H1 (cell line): ENCODE measurements at regions not wholly inside any gene's neighbourhood (a gene's known extent, or its start where the extent isn't known, plus 50 kb on each side); places are given as distances from the start of the nearest gene placed in this dataset.

Experiments
- CTCF ChIA-PET: fragments of 300-600 bp; sonication (Branson Sonifier 250); formaldehyde crosslinking; loops from one replicate; lab custom pipeline; 2021; ENCODE audit not compliant: partially characterized antibody; lab: Charles Lee
- POLR2A ChIA-PET: fragments of 300-600 bp; sonication (Branson Sonifier 250); formaldehyde crosslinking; loops from one replicate; lab custom pipeline; 2021; ENCODE audit warnings: inconsistent platforms; ENCODE audit not compliant: partially characterized antibody; lab: Charles Lee
- DNase-seq, 2 experiments: peaks; one replicate each; pipeline versions ENCODE4 v3.0.0 to v3.0.0-alpha.2; 2010 to 2022; ENCODE audit warnings: low spot score in 2 of 2, low read depth in 1 of 2, mixed read lengths in 1 of 2
- FAIRE-seq: peaks from 2 replicates; lab custom pipeline; 2011; peaks lifted over from hg19 to GRCh38; lab: Jason Lieb, UNC
- H2AFZ ChIP-seq: 2 replicates; pipeline ENCODE4 v1.8.1; 2012; ENCODE audit warnings: low read length, inconsistent platforms
- H2AK5ac ChIP-seq: 2 replicates; pipeline ENCODE4 v1.6.1; 2013; ENCODE audit warnings: low read depth, low read length
- H2BK120ac ChIP-seq: replicated peaks from 2 replicates; pipeline ENCODE3; 2013; ENCODE audit warnings: low read depth, low read length, inconsistent platforms
- H2BK12ac ChIP-seq: 2 replicates; pipeline ENCODE4 v1.6.1; 2013; ENCODE audit warnings: low read depth, low read length
- H2BK15ac ChIP-seq: 2 replicates; pipeline ENCODE4 v1.6.1; 2013; ENCODE audit warnings: low read length
- H2BK20ac ChIP-seq: 2 replicates; pipeline ENCODE4 v1.6.1; 2013; ENCODE audit warnings: low read length
- H2BK5ac ChIP-seq: 2 replicates; pipeline ENCODE4 v1.6.1; 2013; ENCODE audit warnings: low read depth, low read length
- H3K14ac ChIP-seq: 2 replicates; pipeline ENCODE4 v1.6.1; 2013; ENCODE audit warnings: inconsistent platforms; ENCODE audit not compliant: insufficient read length
- H3K18ac ChIP-seq: 2 replicates; pipeline ENCODE4 v1.6.1; 2013; ENCODE audit warnings: low read length; ENCODE audit errors: extremely low read depth
- H3K23ac ChIP-seq: 2 replicates; pipeline ENCODE4 v1.6.1; 2013; ENCODE audit warnings: inconsistent platforms; ENCODE audit not compliant: insufficient read length
- H3K23me2 ChIP-seq: 2 replicates; pipeline ENCODE4 v1.6.1; 2013; ENCODE audit warnings: low read depth, low read length
- H3K27ac ChIP-seq: 2 replicates; pipeline ENCODE4 v1.6.1; 2011; ENCODE audit warnings: low read depth, low read length, inconsistent platforms
- H3K27me3 ChIP-seq, 4 experiments: replicated peaks in 1 of 4; 1 replicate in 1 of 4; 2 replicates in 3 of 4; pipeline versions ENCODE4 v1.6.1 to v1.8.1; 2011 to 2013; ENCODE audit warnings: low read length in 3 of 4, mild to moderate bottlenecking in 3 of 4, inconsistent platforms in 2 of 4, mixed read lengths in 2 of 4, moderate library complexity in 1 of 4; ENCODE audit not compliant: control insufficient read depth in 3 of 4, insufficient read depth in 3 of 4; ENCODE audit errors: extremely low read depth in 1 of 4
- H3K36me3 ChIP-seq, 4 experiments: 2 replicates each; pipeline versions ENCODE4 v1.6.1 to v1.8.1; 2011 to 2013; ENCODE audit warnings: mild to moderate bottlenecking in 4 of 4, low read length in 3 of 4, moderate library complexity in 2 of 4, control low read depth in 1 of 4, inconsistent platforms in 1 of 4; ENCODE audit not compliant: insufficient read depth in 4 of 4, control insufficient read depth in 2 of 4
- H3K4ac ChIP-seq: replicated peaks from 2 replicates; pipeline ENCODE3; 2013; ENCODE audit warnings: low read length, low read depth, mixed read lengths, inconsistent platforms; ENCODE audit not compliant: insufficient read length
- H3K4me1 ChIP-seq, 4 experiments: replicated peaks in 1 of 4; 1 replicate in 1 of 4; 2 replicates in 3 of 4; pipeline versions ENCODE4 v1.6.1 to v1.8.1; 2011 to 2013; ENCODE audit warnings: low read length in 3 of 4, inconsistent platforms in 2 of 4, mixed read lengths in 1 of 4; ENCODE audit not compliant: insufficient read depth in 4 of 4, control insufficient read depth in 3 of 4
- H3K4me2 ChIP-seq, 2 experiments: 2 replicates each; pipeline versions ENCODE4 v1.6.1 to v1.8.1; 2011 to 2013; ENCODE audit warnings: low read depth in 2 of 2, low read length in 2 of 2, control low read depth in 1 of 2, inconsistent platforms in 1 of 2, mild to moderate bottlenecking in 1 of 2; ENCODE audit not compliant: insufficient read depth in 1 of 2
- H3K4me3 ChIP-seq, 4 experiments: fragments of 200-600, 300-600 bp in 1 of 4; sonication (generic), shearing (Covaris generic), sonication (Bioruptor Twin) in 1 of 4; 2 replicates each; pipeline versions ENCODE4 v1.5.1 to v1.8.1; 2011 to 2016; ENCODE audit warnings: low read length in 4 of 4, low read depth in 3 of 4, control low read depth in 2 of 4, inconsistent platforms in 2 of 4, mild to moderate bottlenecking in 2 of 4, mixed read lengths in 1 of 4, moderate library complexity in 1 of 4; ENCODE audit not compliant: insufficient read depth in 2 of 4; ENCODE audit errors: extremely low read depth in 1 of 4
- H3K56ac ChIP-seq: replicated peaks from 2 replicates; pipeline ENCODE3; 2013; ENCODE audit warnings: low read depth, mild to moderate bottlenecking, mixed read lengths, low read length, inconsistent platforms; ENCODE audit not compliant: insufficient read length
- H3K79me1 ChIP-seq: 2 replicates; pipeline ENCODE4 v1.6.1; 2013; ENCODE audit warnings: low read depth, low read length, control low read depth
- H3K79me2 ChIP-seq, 2 experiments: 2 replicates each; pipeline versions ENCODE4 v1.6.1 to v1.8.1; 2012 to 2013; ENCODE audit warnings: low read length in 2 of 2, mild to moderate bottlenecking in 2 of 2, inconsistent platforms in 1 of 2; ENCODE audit not compliant: insufficient read depth in 2 of 2, control insufficient read depth in 1 of 2
- H3K9ac ChIP-seq, 4 experiments: replicated peaks in 1 of 4; 1 replicate in 1 of 4; 2 replicates in 3 of 4; pipeline versions ENCODE4 v1.6.1 to v1.8.1; 2011 to 2013; ENCODE audit warnings: low read depth in 3 of 4, low read length in 3 of 4, control low read depth in 2 of 4, mild to moderate bottlenecking in 2 of 4, moderate library complexity in 2 of 4, inconsistent platforms in 1 of 4; ENCODE audit errors: extremely low read depth in 1 of 4
- H3K9me3 ChIP-seq, 2 experiments: 2 replicates each; pipeline versions ENCODE4 v1.6.1 to v1.8.1; 2012 to 2013; ENCODE audit warnings: mild to moderate bottlenecking in 2 of 2, moderate library complexity in 2 of 2, control low read depth in 1 of 2, inconsistent platforms in 1 of 2, low read depth in 1 of 2, low read length in 1 of 2, mixed read lengths in 1 of 2; ENCODE audit not compliant: insufficient read depth in 2 of 2
- H4K20me1 ChIP-seq, 2 experiments: replicated peaks in 1 of 2; 2 replicates each; pipeline versions ENCODE3 to v1.8.1; 2011 to 2013; ENCODE audit warnings: inconsistent platforms in 2 of 2, low read length in 2 of 2, mild to moderate bottlenecking in 1 of 2; ENCODE audit not compliant: insufficient read depth in 2 of 2, control insufficient read depth in 1 of 2
- H4K5ac ChIP-seq: 2 replicates; pipeline ENCODE4 v1.6.1; 2013; ENCODE audit warnings: low read length, low read depth, mixed read lengths, inconsistent platforms; ENCODE audit not compliant: insufficient read length
- H4K8ac ChIP-seq: 2 replicates; pipeline ENCODE4 v1.8.0; 2013; ENCODE audit warnings: mild to moderate bottlenecking, moderate library complexity, low read length, inconsistent platforms; ENCODE audit not compliant: insufficient read depth; ENCODE audit errors: extremely low read depth
- H4K91ac ChIP-seq: replicated peaks from 2 replicates; pipeline ENCODE3; 2013; ENCODE audit warnings: low read length, mixed read lengths, inconsistent platforms; ENCODE audit not compliant: insufficient read length
- ASH2L ChIP-seq: fragments of 200-600, 300-600 bp; sonication (generic); IDR thresholded peaks from one replicate; pipeline ENCODE4 v1.7.1; 2017; ENCODE audit warnings: low read length
- CBX8 ChIP-seq: fragments of 300-800, 300-1000 bp; sonication (generic); IDR thresholded peaks from 2 replicates; pipeline ENCODE4 v1.7.1; 2016; ENCODE audit warnings: low read depth, low read length, borderline replicate concordance
- CREB1 ChIP-seq: IDR thresholded peaks from 2 replicates; pipeline ENCODE4 v1.6.1; 2012; ENCODE audit warnings: inconsistent platforms
- GABPA ChIP-seq: IDR thresholded peaks from 2 replicates; pipeline ENCODE4 v1.6.1; 2011; ENCODE audit warnings: mild to moderate bottlenecking, low read length, moderate library complexity, borderline replicate concordance; ENCODE audit not compliant: insufficient read depth
- GTF2F1 ChIP-seq: IDR thresholded peaks from 2 replicates; pipeline ENCODE4 v1.6.1; 2012; ENCODE audit warnings: low read depth, low read length, improper control_type of control experiment, borderline replicate concordance
- KDM5A ChIP-seq: fragments of 200-600 bp; IDR thresholded peaks from 2 replicates; pipeline ENCODE4 v1.7.1; 2012; ENCODE audit warnings: mild to moderate bottlenecking, low read length, inconsistent platforms, mixed read lengths
- WGBS, 2 experiments: shearing (Covaris generic) in 1 of 2; methylation state at CpG; one replicate each; pipeline versions ENCODE4 v1.1.6 to v1.1.7; 2013 to 2015; ENCODE audit warnings: low lambda C conversion rate in 2 of 2, mixed read lengths in 2 of 2, inconsistent platforms in 1 of 2, low coverage in 1 of 2, missing lambda C conversion rate in 1 of 2; ENCODE audit not compliant: insufficient replicate concordance in 2 of 2, insufficient coverage in 1 of 2, insufficient read length in 1 of 2; ENCODE audit errors: extremely low coverage in 1 of 2, missing lambda C conversion rate in 1 of 2; 5-methylcytosine and 5-hydroxymethylcytosine counted together

GRCh38 chr15:91412138-91412928 lies 312.3 kb downstream of the SV2B start:
- Histone ChIP-seq H3K27me3 (no peaks in the 10 kb centered on the region), H2BK12ac (no peak overlapping the region), H3K9me3 (no peaks in the 10 kb centered on the region), H4K20me1 (no peaks in the 10 kb centered on the region), H3K23ac (no peak overlapping the region), H3K79me2 (no peaks in the 10 kb centered on the region), H3K79me1 (no peaks in the 10 kb centered on the region), H3K36me3 (no peaks in the 10 kb centered on the region), H4K8ac (no peak overlapping the region), H3K4me2 (no peak overlapping the region), H2AK5ac (no peak overlapping the region), H3K56ac (no peak overlapping the region), H2BK5ac (no peak overlapping the region), H2BK20ac (no peak overlapping the region), H3K18ac (no peak overlapping the region), H3K9ac (no peak overlapping the region), H4K5ac (no peak overlapping the region), H3K4ac (no peak overlapping the region), H4K91ac (no peak overlapping the region), H3K27ac (no peak overlapping the region), H3K23me2 (no peaks in the 10 kb centered on the region), H3K4me1 (no peaks in the 10 kb centered on the region), H2AFZ (no peak overlapping the region), H2BK120ac (no peak overlapping the region), H3K4me3 (no peak overlapping the region), H2BK15ac (no peak overlapping the region), H3K14ac (no peak overlapping the region)
- no peak for FAIRE-seq
- ChIA-PET POLR2A (no interaction called here), CTCF (interaction anchor here (1.2 kb wide), 1 partner anchor 132 kb away, joined by 3 read pairs; no protein-coding TSS in a partner anchor)
- no peak for DNase-seq
- 76% methylated on average over 5 of the region's 5 CpGs; no CpG with 5 or more reads in 1 of the 2 experiments for WGBS, 2 experiments
- no peak for TF ChIP-seq GTF2F1
- no peak for TF ChIP-seq CREB1
- no peak for TF ChIP-seq ASH2L
- no peak for TF ChIP-seq KDM5A
- no peak for TF ChIP-seq GABPA
- TF ChIP-seq CBX8: no peak
